ENCODE measurements at regions not wholly inside any gene's neighbourhood (a gene's known extent, or its start where the extent isn't known, plus 50 kb on each side); places are given as distances from the start of the nearest gene placed in this dataset.

DNA sequence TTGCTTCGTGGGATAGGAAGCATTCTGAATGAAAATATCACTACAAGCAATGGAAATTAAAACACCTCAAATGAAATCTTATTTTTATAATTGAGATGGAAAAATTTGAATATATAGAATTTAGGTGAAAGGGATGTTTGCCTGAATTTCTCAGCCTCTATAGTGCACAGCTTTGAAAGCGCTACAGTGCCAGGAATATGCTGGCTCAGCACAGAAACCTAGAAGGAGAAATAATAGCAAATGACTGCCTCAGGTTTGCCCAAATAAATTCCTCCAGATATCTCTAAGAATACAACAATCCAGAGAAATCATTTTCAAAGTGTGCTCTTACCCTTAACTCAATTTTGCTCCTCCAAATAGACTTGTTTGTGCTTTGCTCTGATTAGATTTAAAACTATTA is 141.1 kb upstream of the ZNF385D start:
- Histone ChIP-seq H3K9me3 (no peaks in the 10 kb centered on the region), H3K4me1 (no peaks in the 10 kb centered on the region)
- intact Hi-C loops (cut with DNase I; ENCODE audit: low total_unique reads): no loop called here

GRCh38 chr3:21893242-21893641 is 142.2 kb upstream of the ZNF385D start:
- Histone ChIP-seq H3K36me3 (no peaks in the 10 kb centered on the region), H3K4me1 (no peaks in the 10 kb centered on the region), H3K27ac (no peak overlapping the region), H3K27me3 (no peaks in the 10 kb centered on the region), H3K9me3 (no peaks in the 10 kb centered on the region), H3K4me3 (no peak overlapping the region)
- intact Hi-C loops (cut with DNase I; ENCODE audit: low total_unique reads): no loop called here
- TF ChIP-seq POLR2A (IDR thresholded peaks at IDR 0.05): no peak
- TF ChIP-seq, protein P1, sequence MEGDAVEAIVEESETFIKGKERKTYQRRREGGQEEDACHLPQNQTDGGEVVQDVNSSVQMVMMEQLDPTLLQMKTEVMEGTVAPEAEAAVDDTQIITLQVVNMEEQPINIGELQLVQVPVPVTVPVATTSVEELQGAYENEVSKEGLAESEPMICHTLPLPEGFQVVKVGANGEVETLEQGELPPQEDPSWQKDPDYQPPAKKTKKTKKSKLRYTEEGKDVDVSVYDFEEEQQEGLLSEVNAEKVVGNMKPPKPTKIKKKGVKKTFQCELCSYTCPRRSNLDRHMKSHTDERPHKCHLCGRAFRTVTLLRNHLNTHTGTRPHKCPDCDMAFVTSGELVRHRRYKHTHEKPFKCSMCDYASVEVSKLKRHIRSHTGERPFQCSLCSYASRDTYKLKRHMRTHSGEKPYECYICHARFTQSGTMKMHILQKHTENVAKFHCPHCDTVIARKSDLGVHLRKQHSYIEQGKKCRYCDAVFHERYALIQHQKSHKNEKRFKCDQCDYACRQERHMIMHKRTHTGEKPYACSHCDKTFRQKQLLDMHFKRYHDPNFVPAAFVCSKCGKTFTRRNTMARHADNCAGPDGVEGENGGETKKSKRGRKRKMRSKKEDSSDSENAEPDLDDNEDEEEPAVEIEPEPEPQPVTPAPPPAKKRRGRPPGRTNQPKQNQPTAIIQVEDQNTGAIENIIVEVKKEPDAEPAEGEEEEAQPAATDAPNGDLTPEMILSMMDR (IDR thresholded peaks at IDR 0.05): no peak
- DNase-seq: no peak

More for the DNA sequence above, 141.1 kb upstream of the ZNF385D start:
- Histone ChIP-seq H3K27me3 (no peaks in the 10 kb centered on the region), H3K4me3 (no peak overlapping the region), H3K36me3 (no peaks in the 10 kb centered on the region), H3K27ac (no peak overlapping the region)
- no peak for DNase-seq
- TF ChIP-seq, protein P1 (IDR thresholded peaks at IDR 0.05): no peak
- TF ChIP-seq POLR2A (IDR thresholded peaks at IDR 0.05): no peak

DNA sequence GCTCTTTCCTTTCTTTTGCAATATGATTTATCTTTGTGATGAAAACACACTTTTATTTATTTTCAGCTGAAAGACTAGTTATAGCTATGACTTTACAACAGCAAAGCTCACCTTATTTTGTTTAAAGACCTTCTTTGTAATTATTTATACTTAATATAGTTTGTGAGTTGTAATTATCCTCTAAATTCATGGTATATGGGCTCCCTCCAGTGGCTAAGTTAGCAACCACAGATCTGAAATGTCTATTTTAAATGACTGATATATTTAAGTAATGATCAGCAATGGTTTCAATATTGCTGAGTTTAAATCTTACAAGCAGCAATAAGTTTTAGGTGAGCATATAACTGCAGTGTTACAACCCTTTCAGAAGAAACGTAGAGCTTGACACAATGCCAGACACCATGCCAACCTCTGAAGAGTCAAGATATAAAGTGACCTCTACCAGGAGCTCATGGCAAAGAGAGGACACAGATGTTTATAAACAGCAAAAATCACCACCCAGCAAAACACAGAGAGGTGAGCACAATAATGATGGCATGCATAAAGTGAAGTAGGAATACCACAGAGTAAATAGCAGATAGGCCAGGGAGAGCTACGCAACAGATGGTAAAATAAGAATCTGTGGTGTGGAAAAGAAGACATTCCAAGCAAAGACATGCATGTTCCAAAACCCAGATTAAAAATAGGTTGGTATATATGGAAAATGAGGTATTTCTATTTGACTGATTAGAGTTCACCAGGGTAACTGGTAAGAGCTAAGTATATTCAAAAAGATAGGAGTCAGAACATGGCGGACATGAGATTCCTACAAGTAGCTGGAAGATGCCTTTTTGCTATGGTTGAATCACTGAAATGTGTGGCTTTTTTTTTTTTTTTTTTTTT is 143.7 kb upstream of the ZNF385D start:
- intact Hi-C loops (cut with DNase I; ENCODE audit: low total_unique reads): no loop called here
- no peaks in the 10 kb centered on the region for H3K9me3 ChIP-seq
- no peaks in the 10 kb centered on the region for H3K27me3 ChIP-seq

GRCh38 chr3:21898316-21898715 is 147.3 kb upstream of the ZNF385D start:
- DNase-seq: no peak
- TF ChIP-seq, protein P1 (IDR thresholded peaks at IDR 0.05): no peak
- TF ChIP-seq POLR2A (IDR thresholded peaks at IDR 0.05): no peak
- intact Hi-C loops (cut with DNase I; ENCODE audit: low total_unique reads): no loop called here
- Histone ChIP-seq H3K4me1 (no peaks in the 10 kb centered on the region), H3K4me3 (no peak overlapping the region), H3K36me3 (no peaks in the 10 kb centered on the region), H3K9me3 (no peaks in the 10 kb centered on the region), H3K27ac (no peak overlapping the region), H3K27me3 (no peaks in the 10 kb centered on the region)

More for the DNA sequence above, 143.7 kb upstream of the ZNF385D start:
- Histone ChIP-seq H3K27ac (no peak overlapping the region), H3K4me1 (no peaks in the 10 kb centered on the region), H3K36me3 (no peaks in the 10 kb centered on the region), H3K4me3 (no peak overlapping the region)
- no peak for DNase-seq
- TF ChIP-seq, protein P1 (IDR thresholded peaks at IDR 0.05): peak; percentile 28 to 54 (median 39)
- no peak for TF ChIP-seq POLR2A (IDR thresholded peaks at IDR 0.05)

DNA sequence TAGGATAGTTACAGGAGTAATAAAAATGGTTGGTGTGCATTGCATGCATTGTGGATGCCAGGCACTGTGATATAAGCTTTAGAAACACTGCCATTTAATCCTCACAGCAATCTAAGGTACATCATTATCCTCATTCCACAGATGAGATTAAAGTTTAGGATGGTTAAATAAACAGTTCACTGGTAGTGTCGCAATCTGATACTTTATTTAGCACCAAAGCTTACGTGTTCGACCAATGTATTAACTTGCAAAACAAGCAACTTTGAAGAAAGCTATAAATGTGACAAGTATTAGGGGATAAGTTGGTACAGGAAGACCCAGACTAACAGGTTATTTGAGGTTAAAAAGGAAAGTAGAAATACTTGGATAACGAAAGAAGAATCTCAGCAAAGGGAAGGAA is 150.5 kb upstream of the ZNF385D start:
- Histone ChIP-seq H3K4me1 (no peaks in the 10 kb centered on the region), H3K27ac (no peak overlapping the region), H3K9me3 (no peaks in the 10 kb centered on the region), H3K36me3 (no peaks in the 10 kb centered on the region), H3K27me3 (no peaks in the 10 kb centered on the region), H3K4me3 (no peak overlapping the region)
- DNase-seq: no peak
- intact Hi-C loops (cut with DNase I; ENCODE audit: low total_unique reads): no loop called here
- no peak for TF ChIP-seq POLR2A (IDR thresholded peaks at IDR 0.05)
- TF ChIP-seq, protein P1 (IDR thresholded peaks at IDR 0.05): no peak
